NCI-H748 (cell line): ENCODE measurements at regions not wholly inside any gene's neighbourhood (a gene's known extent, or its start where the extent isn't known, plus 50 kb on each side); places are given as distances from the start of the nearest gene placed in this dataset.
"Not testable (repeated sequence)": the region's sequence is repeated elsewhere in the genome, so short reads cannot be mapped to it uniquely, and the experiment has no call there.

Source experiments
- DNase-seq: peaks from one replicate; lab custom pipeline; 2025; ENCODE audit not compliant: unreplicated experiment; lab: John Stamatoyannopoulos, UW

- DNase-seq, result no peak
Measured at GRCh38 chr9:75658301-75658905, 232.1 kb upstream of the PCSK5 start.

- peak; percentile 62 for DNase-seq
Measured at GRCh38 chr9:75664597-75664996, 225.9 kb upstream of the PCSK5 start.

GRCh38 chr9:75666856-75667554 lies 223.5 kb upstream of the PCSK5 start:
- DNase-seq, result peak; percentile 49

- DNase-seq, result peak; percentile 30
Measured at GRCh38 chr9:75669721-75670120, 220.8 kb upstream of the PCSK5 start.

GRCh38 chr9:75671354-75671753 lies 219.1 kb upstream of the PCSK5 start:
- DNase-seq, result no peak

- DNase-seq, result no peak
Measured at GRCh38 chr9:75672478-75672877, 218.0 kb upstream of the PCSK5 start.

- no peak for DNase-seq
Measured at GRCh38 chr9:75683591-75683990, 206.9 kb upstream of the PCSK5 start.

GRCh38 chr9:75685062-75685461 lies 205.4 kb upstream of the PCSK5 start:
- no peak for DNase-seq

GRCh38 chr9:75687359-75687953 lies 203.0 kb upstream of the PCSK5 start:
- DNase-seq, result no peak

GRCh38 chr9:75690551-75690950 lies 199.9 kb upstream of the PCSK5 start:
- not testable (repeated sequence) for DNase-seq

- no peak for DNase-seq
Measured at GRCh38 chr9:75691408-75691807, 199.1 kb upstream of the PCSK5 start.

- DNase-seq, result no peak
Measured at GRCh38 chr9:75692309-75692708, 198.2 kb upstream of the PCSK5 start.

GRCh38 chr9:75695921-75696320 lies 194.6 kb upstream of the PCSK5 start:
- DNase-seq, result no peak

- DNase-seq, result no peak
Measured at GRCh38 chr9:75699017-75699416, 191.5 kb upstream of the PCSK5 start.

- DNase-seq, result no peak
Measured at GRCh38 chr9:75699625-75700251, 190.7 kb upstream of the PCSK5 start.

GRCh38 chr9:75700252-75700640 lies 190.2 kb upstream of the PCSK5 start:
- DNase-seq, result no peak

GRCh38 chr9:75707191-75707590 lies 183.3 kb upstream of the PCSK5 start:
- DNase-seq, result no peak

- DNase-seq, result no peak
Measured at GRCh38 chr9:75709698-75710097, 180.8 kb upstream of the PCSK5 start.

GRCh38 chr9:75712700-75713099 lies 177.8 kb upstream of the PCSK5 start:
- no peak for DNase-seq

- no peak for DNase-seq
Measured at GRCh38 chr9:75713335-75713734, 177.1 kb upstream of the PCSK5 start.

GRCh38 chr9:75715360-75715759 lies 175.1 kb upstream of the PCSK5 start:
- no peak for DNase-seq

GRCh38 chr9:75718677-75719076 lies 171.8 kb upstream of the PCSK5 start:
- no peak for DNase-seq
